GM23248 (cell line): ENCODE measurements at regions not wholly inside any gene's neighbourhood (a gene's known extent, or its start where the extent isn't known, plus 50 kb on each side); places are given as distances from the start of the nearest gene placed in this dataset.

ENCODE experiments used
- EZH2 ChIP-seq: fragments of 200-600 bp; sonication (generic); IDR thresholded peaks from 2 replicates; pipeline ENCODE4 v1.6.1; 2018; ENCODE audit warnings: antibody characterized with exemption, mild to moderate bottlenecking; ENCODE audit not compliant: insufficient read depth, poor library complexity, severe bottlenecking
- EZH2phosphoT487 ChIP-seq: fragments of 200-600 bp; sonication (generic); IDR thresholded peaks from 2 replicates; pipeline ENCODE4 v1.6.1; 2018; ENCODE audit warnings: antibody characterized with exemption, moderate library complexity, mild to moderate bottlenecking, low read depth; ENCODE audit not compliant: insufficient read depth

GRCh38 chr6:18613319-18613925 is 226.3 kb downstream of the RNF144B start:
- TF ChIP-seq EZH2phosphoT487 (no peak), EZH2 (no peak)
